GM12878 (cell line): ENCODE measurements at regions not wholly inside any gene's neighbourhood (a gene's known extent, or its start where the extent isn't known, plus 50 kb on each side); places are given as distances from the start of the nearest gene placed in this dataset.

ENCODE experiments used
- ATAC-seq: fragments of 200-7000 bp; cut with Tn5 transposase; 3 replicates; pipeline ENCODE4 v1.9.1; 2020; ENCODE audit warnings: mild to moderate bottlenecking, moderate library complexity
- BruUV-seq: library from RNA; stranded (reverse); fragments of 400-500 nt; replicated peaks from 2 replicates; lab custom pipeline; 2021; lab: Mats Ljungman, UMichigan
- CTCF ChIA-PET: fragments of 300-600 bp; sonication (Branson Sonifier 250); formaldehyde crosslinking; extraction: SDS; loops from one replicate; lab custom pipeline; 2021; ENCODE audit warnings: inconsistent platforms; lab: Yijun Ruan, JAX
- POLR2A ChIA-PET: fragments of 350-600 bp; formaldehyde crosslinking; extraction: SDS; loops from one replicate; lab custom pipeline; 2021; ENCODE audit warnings: inconsistent platforms; lab: Charles Lee
- RAD21 ChIA-PET: fragments of 300-600 bp; sonication (Branson Sonifier 250); formaldehyde crosslinking; loops from one replicate; lab custom pipeline; 2023; ENCODE audit warnings: antibody characterized with exemption; ENCODE audit not compliant: unreplicated experiment; lab: Charles Lee
- SMC1A ChIA-PET: fragments of 300-600 bp; sonication (Branson Sonifier 250); formaldehyde crosslinking; loops from one replicate; lab custom pipeline; 2023; ENCODE audit not compliant: unreplicated experiment, uncharacterized antibody; lab: Charles Lee
- DNase-seq: peaks from one replicate; pipeline ENCODE4 v3.0.0-alpha.2; 2011; ENCODE audit warnings: low read depth, low spot score
- FAIRE-seq: peaks from 3 replicates; lab custom pipeline; 2011; peaks lifted over from hg19 to GRCh38; lab: Jason Lieb, UNC
- H2AFZ ChIP-seq: 2 replicates; pipeline ENCODE4 v1.6.0; 2011; ENCODE audit warnings: low read depth, low read length, control low read depth; ENCODE audit not compliant: control insufficient read depth
- H3K27ac ChIP-seq: 2 replicates; pipeline ENCODE4 v1.5.1; 2011; ENCODE audit warnings: control low read depth; ENCODE audit not compliant: control insufficient read depth, insufficient read depth
- H3K27me3 ChIP-seq, 2 experiments: replicated peaks in 1 of 2; 2 replicates each; pipeline versions ENCODE4 v1.6.0 to v1.6.1; 2011; ENCODE audit warnings: low read length in 1 of 2; ENCODE audit not compliant: control insufficient read depth in 2 of 2, insufficient read depth in 2 of 2
- H3K36me3 ChIP-seq, 2 experiments: 2 replicates each; pipeline ENCODE4 v1.5.1; 2011; ENCODE audit warnings: low read length in 1 of 2; ENCODE audit not compliant: control insufficient read depth in 2 of 2, insufficient read depth in 2 of 2
- H3K4me1 ChIP-seq: 2 replicates; pipeline ENCODE4 v1.6.1; 2011; ENCODE audit warnings: mild to moderate bottlenecking, low read length, moderate library complexity, mixed read lengths; ENCODE audit not compliant: control insufficient read depth, insufficient read depth
- H3K4me2 ChIP-seq: 2 replicates; pipeline ENCODE4 v1.6.0; 2011; ENCODE audit warnings: control low read depth; ENCODE audit not compliant: control insufficient read depth, insufficient read depth
- H3K4me3 ChIP-seq: fragments of 200-600 bp; sonication (generic); 2 replicates; pipeline ENCODE4 v1.5.1; 2016
- H3K79me2 ChIP-seq: 2 replicates; pipeline ENCODE4 v1.6.0; 2011; ENCODE audit warnings: low read length; ENCODE audit not compliant: control insufficient read depth, insufficient read depth
- H3K9ac ChIP-seq: 2 replicates; pipeline ENCODE4 v1.8.0; 2011; ENCODE audit warnings: low read length, control low read depth, mixed read lengths; ENCODE audit not compliant: control insufficient read depth, insufficient read depth
- H3K9me3 ChIP-seq: replicated peaks from 3 replicates; pipeline ENCODE4 v1.5.1; 2011; ENCODE audit warnings: mild to moderate bottlenecking, low read length; ENCODE audit not compliant: control insufficient read depth, insufficient read depth
- H4K20me1 ChIP-seq: 2 replicates; pipeline ENCODE4 v1.6.0; 2011; ENCODE audit not compliant: control insufficient read depth, insufficient read depth
- BACH1 ChIP-seq: fragments of 450-650 bp; IDR thresholded peaks from 2 replicates; pipeline ENCODE4 v1.6.1; 2017; ENCODE audit warnings: mild to moderate bottlenecking, borderline replicate concordance
- CBFB ChIP-seq: IDR thresholded peaks from 2 replicates; pipeline ENCODE4 v1.6.1; 2016; ENCODE audit warnings: antibody characterized with exemption, low read depth
- CHD4 ChIP-seq: fragments of 200-600 bp; sonication (generic); IDR thresholded peaks from 2 replicates; pipeline ENCODE4 v1.6.1; 2016; ENCODE audit warnings: mild to moderate bottlenecking
- ESRRA ChIP-seq: IDR thresholded peaks from 2 replicates; pipeline ENCODE4 v1.6.1; 2012; ENCODE audit warnings: mild to moderate bottlenecking, low read length, improper control_type of control experiment
- IKZF1 ChIP-seq: fragments of 450-650 bp; conservative IDR thresholded peaks from 2 replicates; pipeline ENCODE4 v1.6.1; 2017; ENCODE audit warnings: antibody characterized with exemption, mild to moderate bottlenecking
- IRF4 ChIP-seq: IDR thresholded peaks from 2 replicates; pipeline ENCODE4 v1.6.1; 2011; ENCODE audit warnings: low read depth, low read length
- NFYB ChIP-seq: IDR thresholded peaks from 2 replicates; pipeline ENCODE4 v1.6.1; 2011; ENCODE audit warnings: low read depth, mild to moderate bottlenecking, low read length, improper control_type of control experiment, moderate library complexity; ENCODE audit not compliant: insufficient read depth
- PAX8 ChIP-seq: fragments of 450-650 bp; IDR thresholded peaks from 2 replicates; pipeline ENCODE4 v1.6.1; 2017; ENCODE audit warnings: mild to moderate bottlenecking, moderate library complexity
- POLR2AphosphoS5 ChIP-seq: IDR thresholded peaks from 2 replicates; pipeline ENCODE4 v1.6.1; 2011; ENCODE audit warnings: mild to moderate bottlenecking, low read length, inconsistent platforms
- RCOR1 ChIP-seq: conservative IDR thresholded peaks from 2 replicates; pipeline ENCODE4 v1.6.1; 2012; ENCODE audit warnings: low read depth, low read length, improper control_type of control experiment
- SIN3A ChIP-seq: IDR thresholded peaks from 2 replicates; pipeline ENCODE4 v1.6.1; 2012; ENCODE audit warnings: low read depth, low read length, improper control_type of control experiment
- SMC3 ChIP-seq: IDR thresholded peaks from 2 replicates; pipeline ENCODE4 v1.6.1; 2011; ENCODE audit warnings: low read length, improper control_type of control experiment, borderline replicate concordance
- SPI1 ChIP-seq: IDR thresholded peaks from 2 replicates; pipeline ENCODE4 v1.6.1; 2011; ENCODE audit warnings: low read depth, mild to moderate bottlenecking, low read length, moderate library complexity, borderline replicate concordance; ENCODE audit not compliant: insufficient read depth
- TARDBP ChIP-seq: IDR thresholded peaks from 2 replicates; pipeline ENCODE4 v1.6.1; 2016; ENCODE audit warnings: borderline replicate concordance
- ZBED1 ChIP-seq: IDR thresholded peaks from 2 replicates; pipeline ENCODE4 v1.6.1; 2016; ENCODE audit warnings: borderline replicate concordance
- ZNF384 ChIP-seq: IDR thresholded peaks from 2 replicates; pipeline ENCODE4 v1.6.1; 2012; ENCODE audit warnings: low read depth, mild to moderate bottlenecking, low read length, improper control_type of control experiment, borderline replicate concordance
- WGBS: methylation state at CpG from one replicate; pipeline ENCODE4 v1.1.6; 2016; ENCODE audit warnings: low lambda C conversion rate; ENCODE audit not compliant: insufficient replicate concordance, insufficient coverage; ENCODE audit errors: missing lambda C conversion rate; 5-methylcytosine and 5-hydroxymethylcytosine counted together
- in situ Hi-C: fragments of 300-500 bp; cut with MboI; formaldehyde crosslinking; loops from 9 replicates; pipeline ENCODE4 v1.14.3; 2018; ENCODE audit warnings: mixed read lengths
- intact Hi-C: fragments of 100-400 bp; cut with micrococcal nuclease; formaldehyde crosslinking; loops from one replicate; pipeline ENCODE4 v1.14.2; 2022; ENCODE audit not compliant: unreplicated experiment
- TF ChIP-seq, protein P1 (sequence below): fragments of 450-650 bp; IDR thresholded peaks from 2 replicates; pipeline ENCODE4 v1.6.1; 2016; ENCODE audit warnings: mild to moderate bottlenecking, moderate library complexity, borderline replicate concordance

DNA sequence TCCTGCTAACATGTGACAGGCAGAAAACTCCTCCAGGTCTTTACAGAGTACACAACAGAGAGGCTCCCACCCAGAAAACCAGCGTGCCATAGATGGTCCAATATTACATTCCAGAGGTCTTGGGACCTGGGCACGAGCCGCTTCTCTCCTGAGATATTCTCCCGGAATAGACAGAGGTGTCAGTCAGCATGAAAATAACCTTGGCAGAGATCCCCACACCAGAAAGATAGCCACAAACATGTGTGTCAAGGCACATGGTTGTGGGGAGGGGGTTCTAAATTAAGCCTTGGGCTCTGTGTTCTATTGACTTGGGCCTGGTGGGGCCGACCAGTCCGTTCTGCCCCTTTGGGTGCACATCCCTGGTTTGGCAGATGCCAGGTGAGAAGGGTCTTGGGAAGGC, 78.4 kb downstream of the BOD1 start:
- intact Hi-C loops (no loop called here), in situ Hi-C loops (no loop called here)
- no peaks in the 10 kb centered on the region for H4K20me1 ChIP-seq
- H3K9ac ChIP-seq = no peak overlapping the region
- no TSS peak for BruUV-seq
- 46% methylated on average over 6 of the region's 6 CpGs for WGBS
- H3K27ac ChIP-seq = peak overlapping the region; percentile 40
- H3K27me3 ChIP-seq = no peaks in the 10 kb centered on the region
- FAIRE-seq (no peak), ATAC-seq (no peak), DNase-seq (no peak)
- no peaks in the 10 kb centered on the region for H3K36me3 ChIP-seq
- no peaks in the 10 kb centered on the region for H3K9me3 ChIP-seq
- RAD21 ChIA-PET = no interaction called here
- H2AFZ ChIP-seq = no peak overlapping the region
- peaks cover 28% of the 10 kb centered on the region for H3K4me1 ChIP-seq
- CTCF ChIA-PET = no interaction called here
- no peak overlapping the region for H3K4me3 ChIP-seq
- SMC1A ChIA-PET = no interaction called here
- TF ChIP-seq SMC3 = no peak
- TF ChIP-seq SPI1 = no peak
- no peak for TF ChIP-seq RCOR1
- TF ChIP-seq BACH1 = no peak
- TF ChIP-seq IKZF1 = no peak
- no peak for TF ChIP-seq SIN3A
- no peak for TF ChIP-seq PAX8
- no peak for TF ChIP-seq ZBED1
- TF ChIP-seq, protein P1, sequence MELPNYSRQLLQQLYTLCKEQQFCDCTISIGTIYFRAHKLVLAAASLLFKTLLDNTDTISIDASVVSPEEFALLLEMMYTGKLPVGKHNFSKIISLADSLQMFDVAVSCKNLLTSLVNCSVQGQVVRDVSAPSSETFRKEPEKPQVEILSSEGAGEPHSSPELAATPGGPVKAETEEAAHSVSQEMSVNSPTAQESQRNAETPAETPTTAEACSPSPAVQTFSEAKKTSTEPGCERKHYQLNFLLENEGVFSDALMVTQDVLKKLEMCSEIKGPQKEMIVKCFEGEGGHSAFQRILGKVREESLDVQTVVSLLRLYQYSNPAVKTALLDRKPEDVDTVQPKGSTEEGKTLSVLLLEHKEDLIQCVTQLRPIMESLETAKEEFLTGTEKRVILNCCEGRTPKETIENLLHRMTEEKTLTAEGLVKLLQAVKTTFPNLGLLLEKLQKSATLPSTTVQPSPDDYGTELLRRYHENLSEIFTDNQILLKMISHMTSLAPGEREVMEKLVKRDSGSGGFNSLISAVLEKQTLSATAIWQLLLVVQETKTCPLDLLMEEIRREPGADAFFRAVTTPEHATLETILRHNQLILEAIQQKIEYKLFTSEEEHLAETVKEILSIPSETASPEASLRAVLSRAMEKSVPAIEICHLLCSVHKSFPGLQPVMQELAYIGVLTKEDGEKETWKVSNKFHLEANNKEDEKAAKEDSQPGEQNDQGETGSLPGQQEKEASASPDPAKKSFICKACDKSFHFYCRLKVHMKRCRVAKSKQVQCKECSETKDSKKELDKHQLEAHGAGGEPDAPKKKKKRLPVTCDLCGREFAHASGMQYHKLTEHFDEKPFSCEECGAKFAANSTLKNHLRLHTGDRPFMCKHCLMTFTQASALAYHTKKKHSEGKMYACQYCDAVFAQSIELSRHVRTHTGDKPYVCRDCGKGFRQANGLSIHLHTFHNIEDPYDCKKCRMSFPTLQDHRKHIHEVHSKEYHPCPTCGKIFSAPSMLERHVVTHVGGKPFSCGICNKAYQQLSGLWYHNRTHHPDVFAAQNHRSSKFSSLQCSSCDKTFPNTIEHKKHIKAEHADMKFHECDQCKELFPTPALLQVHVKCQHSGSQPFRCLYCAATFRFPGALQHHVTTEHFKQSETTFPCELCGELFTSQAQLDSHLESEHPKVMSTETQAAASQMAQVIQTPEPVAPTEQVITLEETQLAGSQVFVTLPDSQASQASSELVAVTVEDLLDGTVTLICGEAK = no peak
- TF ChIP-seq CBFB = no peak
- TF ChIP-seq POLR2AphosphoS5 = no peak
- no peak for TF ChIP-seq ZNF384
- no peak for TF ChIP-seq IRF4
- no peak for TF ChIP-seq TARDBP
- TF ChIP-seq CHD4 = no peak
- no peak for TF ChIP-seq ESRRA
- no peak for TF ChIP-seq NFYB
- no peaks in the 10 kb centered on the region for H3K79me2 ChIP-seq
- no peak overlapping the region; the same call in 1 of the 2 replicates for H3K4me2 ChIP-seq
- POLR2A ChIA-PET = no interaction called here
